Left lung (tissue), 4 donors: ENCODE measurements at regions not wholly inside any gene's neighbourhood (a gene's known extent, or its start where the extent isn't known, plus 50 kb on each side); places are given as distances from the start of the nearest gene placed in this dataset.

Experiments
- ATAC-seq: fragments of 200-7000 bp; cut with Tn5 transposase; one replicate; pipeline ENCODE4 v1.9.1; 2020; ENCODE audit warnings: moderate library complexity
- DNase-seq, 4 donors: peaks; one replicate each; pipeline ENCODE4 v3.0.0-alpha.2; 2013 to 2020
- H3K27ac ChIP-seq, 2 donors: fragments of 200-600 bp; sonication (generic) in 1 of 2; one replicate each; pipeline versions ENCODE4 v1.5.0 to v1.8.0; 2020 to 2021
- H3K27me3 ChIP-seq, 2 donors: fragments of 200-600 bp; sonication (generic) in 1 of 2; one replicate each; pipeline versions ENCODE4 v1.5.0 to v1.8.0; 2020 to 2021
- H3K36me3 ChIP-seq, 2 donors: fragments of 200-600 bp; sonication (generic) in 1 of 2; one replicate each; pipeline versions ENCODE4 v1.5.0 to v1.8.0; 2020 to 2021
- H3K4me1 ChIP-seq, 2 donors: fragments of 200-600 bp; one replicate each; pipeline ENCODE4 v1.8.0; 2021
- H3K4me3 ChIP-seq, 2 donors: fragments of 200-600 bp; sonication (generic) in 1 of 2; one replicate each; pipeline versions ENCODE4 v1.5.0 to v1.8.0; 2020 to 2021; ENCODE audit warnings: mild to moderate bottlenecking in 1 of 2
- H3K9me3 ChIP-seq, 2 donors: fragments of 200-600 bp; sonication (generic) in 1 of 2; one replicate each; pipeline versions ENCODE4 v1.5.0 to v1.8.0; 2020 to 2021
- CTCF ChIP-seq, 2 donors: fragments of 200-600 bp; sonication (generic) in 1 of 2; IDR thresholded peaks; one replicate each; pipeline versions ENCODE4 v1.5.0 to v1.8.0; 2021; ENCODE audit warnings: antibody characterized with exemption in 2 of 2
- intact Hi-C, 2 donors: fragments of 100-400 bp; cut with DNase I; formaldehyde crosslinking; loops; one replicate each; pipeline versions ENCODE4 v1.11.2 to v1.14.2; 2022
- donor health status: DM: no; HTN: yes; CAD: no.
- donor health status: DM: no; HTN: no; CAD: no.

DNA sequence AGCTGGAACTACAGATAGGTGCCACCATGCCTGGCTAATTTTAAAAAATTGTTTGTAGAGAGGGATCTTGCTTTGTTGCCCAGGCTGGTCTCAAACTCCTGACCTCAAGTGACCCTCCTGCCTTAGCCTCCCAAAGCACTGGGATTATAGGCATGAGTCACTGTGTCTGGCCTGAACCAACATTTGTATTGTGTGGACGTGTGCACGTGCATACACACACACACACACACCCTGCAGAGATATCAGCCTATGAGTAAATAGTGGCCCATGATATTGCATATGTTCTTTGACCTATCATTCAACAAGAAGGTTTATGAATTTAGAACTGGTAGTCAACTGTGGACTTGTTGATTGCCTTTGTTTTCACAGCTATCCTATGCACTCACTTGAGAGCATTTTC lies 161.6 kb downstream of the BAMBI start:
- Histone ChIP-seq H3K27ac (no peak overlapping the region), H3K9me3 (no peaks in the 10 kb centered on the region), H3K4me3 (no peak overlapping the region), H3K4me1 (no peaks in the 10 kb centered on the region), H3K36me3 (no peaks in the 10 kb centered on the region), H3K27me3 (no peaks in the 10 kb centered on the region)
- no peak for TF ChIP-seq CTCF (IDR thresholded peaks at IDR 0.05)
- no peak for DNase-seq
- intact Hi-C loops, result no loop called here
- no peak for ATAC-seq

- DNase-seq (peak in 1 of 4 donors; percentile 45), ATAC-seq (peak; percentile 38)
- no peak for TF ChIP-seq CTCF (IDR thresholded peaks at IDR 0.05)
- Histone ChIP-seq H3K36me3 (no peaks in the 10 kb centered on the region), H3K9me3 (peaks cover 0 to 6% of the 10 kb centered on the region in 2 donors), H3K27ac (no peak overlapping the region), H3K4me1 (no peaks in the 10 kb centered on the region), H3K4me3 (no peak overlapping the region), H3K27me3 (no peaks in the 10 kb centered on the region)
- intact Hi-C loops, result no loop called here
These were observed 162.3 kb downstream of the BAMBI start for GRCh38 chr10:28839600-28840007.

GRCh38 chr10:28840202-28840601 lies 162.9 kb downstream of the BAMBI start:
- no peak for ATAC-seq
- no peak for TF ChIP-seq CTCF (IDR thresholded peaks at IDR 0.05)
- intact Hi-C loops, result no loop called here
- Histone ChIP-seq H3K9me3 (peaks cover 0 to 12% of the 10 kb centered on the region in 2 donors), H3K4me3 (no peak overlapping the region), H3K27ac (no peak overlapping the region), H3K27me3 (no peaks in the 10 kb centered on the region), H3K36me3 (no peaks in the 10 kb centered on the region), H3K4me1 (no peaks in the 10 kb centered on the region)
- DNase-seq, result no peak

- Histone ChIP-seq H3K36me3 (no peaks in the 10 kb centered on the region), H3K4me3 (no peak overlapping the region), H3K4me1 (no peaks in the 10 kb centered on the region), H3K27ac (no peak overlapping the region), H3K9me3 (peaks cover 0 to 13% of the 10 kb centered on the region in 2 donors), H3K27me3 (no peaks in the 10 kb centered on the region)
- no peak for ATAC-seq
- TF ChIP-seq CTCF (IDR thresholded peaks at IDR 0.05), result no peak
- no peak for DNase-seq
- intact Hi-C loops, result no loop called here
These were observed 163.7 kb downstream of the BAMBI start for GRCh38 chr10:28840971-28841370.

GRCh38 chr10:28841625-28842024 lies 164.3 kb downstream of the BAMBI start:
- H3K36me3 ChIP-seq, result no peaks in the 10 kb centered on the region
- peaks cover 0 to 13% of the 10 kb centered on the region in 2 donors for H3K9me3 ChIP-seq
- no peak for TF ChIP-seq CTCF (IDR thresholded peaks at IDR 0.05)
- H3K27ac ChIP-seq, result peak overlapping the region; percentile 20 to 44
- H3K27me3 ChIP-seq, result no peaks in the 10 kb centered on the region
- DNase-seq (no peak), ATAC-seq (peak; percentile 44)
- H3K4me1 ChIP-seq, result no peaks in the 10 kb centered on the region
- H3K4me3 ChIP-seq, result no peak overlapping the region
- intact Hi-C loops, result no loop called here
